ENCODE measurements at regions not wholly inside any gene's neighbourhood (a gene's known extent, or its start where the extent isn't known, plus 50 kb on each side); places are given as distances from the start of the nearest gene placed in this dataset.
"Not testable (repeated sequence)": the region's sequence is repeated elsewhere in the genome, so short reads cannot be mapped to it uniquely, and the experiment has no call there.

- Mint-ChIP-seq H3K27ac (no peak overlapping the region), H3K4me1 (no peaks in the 10 kb centered on the region), H3K36me3 (peaks cover 13 to 17% (median 16%) of the 10 kb centered on the region in 3 donors), H3K9me3 (peaks cover 12 to 31% (median 21%) of the 10 kb centered on the region in 6 donors), H3K4me3 (no peak overlapping the region), H3K27me3 (ENCODE audit: low read depth in 3 of 3) (peaks cover 0 to 4% (median 3%) of the 10 kb centered on the region in 3 donors)
- DNase-seq = no peak
Observed at GRCh38 chr1:173257805-173258204, 50.7 kb upstream of the TNFSF4 start.

DNA sequence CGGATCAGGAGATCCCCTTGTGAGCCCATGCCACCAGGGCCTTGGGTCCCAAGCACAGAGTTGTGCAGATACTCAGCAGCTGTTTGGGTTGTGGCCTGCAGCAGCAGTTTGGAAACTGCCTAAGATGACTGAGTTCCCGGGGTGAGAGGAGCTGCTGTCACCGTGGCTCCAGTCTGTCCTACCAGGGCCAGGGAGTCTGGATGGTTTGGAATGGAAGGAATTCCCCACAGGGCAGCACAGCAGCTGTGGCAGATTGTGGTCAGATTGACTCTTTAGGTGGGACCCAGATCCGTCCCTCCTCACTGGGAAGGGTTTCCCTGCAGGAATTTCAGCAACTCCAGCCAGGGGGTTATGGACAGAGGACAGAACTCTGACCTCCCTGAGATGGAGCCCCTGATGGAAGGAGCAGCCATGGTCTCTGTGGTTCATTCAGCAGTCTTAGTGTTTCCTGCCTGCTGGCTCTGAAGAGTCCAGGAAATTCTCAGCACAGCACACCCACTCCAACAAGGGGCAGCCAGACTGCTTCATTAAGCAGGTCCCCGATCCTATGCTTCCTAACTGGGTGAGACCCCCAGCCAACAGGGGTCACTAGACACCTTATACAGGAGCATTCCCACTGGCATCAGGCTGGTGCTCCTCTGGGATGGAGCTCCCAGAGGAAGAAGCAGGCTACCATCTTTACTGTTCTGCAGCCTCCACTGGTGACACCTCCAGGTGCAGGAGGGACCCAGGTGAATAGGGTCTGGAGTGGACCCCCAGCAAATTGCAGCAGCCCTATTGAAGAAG, 51.5 kb upstream of the TNFSF4 start:
- Mint-ChIP-seq H3K27me3 (ENCODE audit: low read depth in 3 of 3) (peaks cover 0 to 4% (median 3%) of the 10 kb centered on the region in 3 donors), H3K4me3 (no peak overlapping the region), H3K27ac (no peak overlapping the region), H3K36me3 (peaks cover 13 to 17% (median 16%) of the 10 kb centered on the region in 3 donors), H3K4me1 (no peaks in the 10 kb centered on the region), H3K9me3 (peaks cover 12 to 31% (median 22%) of the 10 kb centered on the region in 6 donors)
- DNase-seq = no peak

GRCh38 chr1:173260329-173260728, 53.2 kb upstream of the TNFSF4 start:
- not testable (repeated sequence) for H3K27ac Mint-ChIP-seq; DNase-seq; H3K4me3 Mint-ChIP-seq; H3K27me3 Mint-ChIP-seq (ENCODE audit: low read depth in 3 of 3); H3K4me1 Mint-ChIP-seq
- Mint-ChIP-seq H3K9me3 (peaks cover 12 to 31% (median 22%) of the 10 kb centered on the region in 6 donors), H3K36me3 (peaks cover 13 to 17% (median 16%) of the 10 kb centered on the region in 3 donors)

DNA sequence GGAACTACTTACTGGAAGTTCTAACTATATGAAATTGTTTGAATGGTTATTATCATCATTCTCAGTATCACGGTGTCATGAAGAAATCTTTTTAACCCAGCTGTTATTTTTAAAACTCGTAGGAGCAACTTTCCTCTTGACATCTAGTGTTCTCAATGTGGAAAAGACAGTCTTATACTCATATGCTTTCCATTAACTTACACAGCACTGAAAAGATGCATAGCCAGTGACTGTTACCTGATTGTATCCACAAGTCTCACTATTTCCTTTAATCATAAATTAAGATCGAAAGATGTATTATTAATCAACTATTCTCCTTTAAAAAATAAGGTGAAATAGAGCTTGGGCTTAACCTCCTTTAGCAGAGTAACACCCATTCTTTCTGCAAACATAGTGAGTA, 59.7 kb upstream of the TNFSF4 start:
- peaks cover 0 to 5% (median 1%) of the 10 kb centered on the region in 3 donors for H3K36me3 Mint-ChIP-seq
- peaks cover 0 to 3% (median 2%) of the 10 kb centered on the region in 3 donors for H3K27me3 Mint-ChIP-seq (ENCODE audit: low read depth in 3 of 3)
- no peak for DNase-seq
- H3K9me3 Mint-ChIP-seq = peaks cover 0 to 7% (median 2%) of the 10 kb centered on the region in 6 donors
- no peak overlapping the region for H3K4me3 Mint-ChIP-seq
- H3K4me1 Mint-ChIP-seq = no peaks in the 10 kb centered on the region
- H3K27ac Mint-ChIP-seq = no peak overlapping the region

GRCh38 chr1:173267453-173267945, 60.4 kb upstream of the TNFSF4 start:
- Mint-ChIP-seq H3K4me1 (no peaks in the 10 kb centered on the region), H3K27ac (no peak overlapping the region), H3K36me3 (peaks cover 0 to 5% (median 0%) of the 10 kb centered on the region in 3 donors), H3K4me3 (no peak overlapping the region), H3K9me3 (peaks cover 0 to 7% (median 1%) of the 10 kb centered on the region in 6 donors), H3K27me3 (ENCODE audit: low read depth in 3 of 3) (peaks cover 0 to 3% (median 2%) of the 10 kb centered on the region in 3 donors)
- DNase-seq = no peak

DNA sequence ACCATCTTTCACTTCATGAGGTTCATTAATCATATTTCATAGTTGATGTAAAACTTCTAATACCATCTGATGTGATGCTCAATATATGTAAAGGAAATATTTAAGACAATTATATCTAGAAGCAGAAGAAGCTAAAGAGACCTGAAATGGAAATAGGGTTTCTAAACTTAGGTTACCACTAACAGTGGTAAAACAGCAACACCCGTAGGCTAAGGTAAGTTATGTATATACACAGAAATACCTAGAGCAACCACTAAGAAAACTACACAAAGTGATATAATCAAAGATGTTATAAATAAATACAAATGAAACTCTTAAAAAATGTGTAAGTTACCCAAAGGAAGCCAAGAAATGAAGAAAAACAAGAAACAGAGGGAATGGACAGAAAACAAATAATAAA, 61.1 kb upstream of the TNFSF4 start:
- DNase-seq = no peak
- peaks cover 0 to 3% (median 2%) of the 10 kb centered on the region in 3 donors for H3K27me3 Mint-ChIP-seq (ENCODE audit: low read depth in 3 of 3)
- H3K9me3 Mint-ChIP-seq = peaks cover 0 to 7% (median 0%) of the 10 kb centered on the region in 6 donors
- H3K36me3 Mint-ChIP-seq = peaks cover 0 to 5% (median 0%) of the 10 kb centered on the region in 3 donors
- H3K4me1 Mint-ChIP-seq = no peaks in the 10 kb centered on the region
- H3K27ac Mint-ChIP-seq = no peak overlapping the region
- no peak overlapping the region for H3K4me3 Mint-ChIP-seq

DNA sequence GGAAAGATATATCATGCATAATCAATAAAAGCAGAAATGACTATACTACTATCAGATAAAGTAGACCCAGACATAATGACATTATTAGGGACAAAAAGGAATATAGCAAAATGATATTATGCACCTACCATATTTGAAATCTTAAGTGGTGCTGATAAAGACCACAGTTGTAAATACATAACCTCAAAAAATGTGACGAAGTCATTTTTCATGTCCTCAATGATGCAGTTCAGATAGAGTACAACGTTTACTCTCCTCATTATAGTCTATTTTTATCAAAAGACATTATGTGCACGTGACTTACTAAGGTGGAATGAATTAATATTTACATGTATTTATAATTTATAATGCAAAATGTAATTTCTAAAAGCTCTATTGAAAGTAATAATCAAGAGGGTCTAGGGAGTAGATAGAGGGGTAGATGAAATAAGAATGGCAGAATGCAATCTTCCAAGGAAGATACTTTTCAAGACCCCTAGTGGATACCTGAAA, 61.7 kb upstream of the TNFSF4 start:
- peaks cover 0 to 3% (median 2%) of the 10 kb centered on the region in 3 donors for H3K27me3 Mint-ChIP-seq (ENCODE audit: low read depth in 3 of 3)
- H3K4me1 Mint-ChIP-seq = no peaks in the 10 kb centered on the region
- no peak for DNase-seq
- no peak overlapping the region for H3K27ac Mint-ChIP-seq
- H3K9me3 Mint-ChIP-seq = peaks cover 0 to 7% (median 0%) of the 10 kb centered on the region in 6 donors
- peaks cover 0 to 5% (median 0%) of the 10 kb centered on the region in 3 donors for H3K36me3 Mint-ChIP-seq
- no peak overlapping the region for H3K4me3 Mint-ChIP-seq

GRCh38 chr1:173269490-173270230, 62.5 kb upstream of the TNFSF4 start:
- H3K27me3 Mint-ChIP-seq (ENCODE audit: low read depth in 3 of 3) = peaks cover 0 to 3% (median 2%) of the 10 kb centered on the region in 3 donors
- peaks cover 0 to 7% (median 0%) of the 10 kb centered on the region in 6 donors for H3K9me3 Mint-ChIP-seq
- no peak overlapping the region for H3K4me3 Mint-ChIP-seq
- peaks cover 0 to 5% (median 0%) of the 10 kb centered on the region in 3 donors for H3K36me3 Mint-ChIP-seq
- H3K27ac Mint-ChIP-seq = no peak overlapping the region
- H3K4me1 Mint-ChIP-seq = no peaks in the 10 kb centered on the region
- DNase-seq = no peak

GRCh38 chr1:173270243-173270642, 63.1 kb upstream of the TNFSF4 start:
- Mint-ChIP-seq H3K4me1 (no peaks in the 10 kb centered on the region), H3K36me3 (peaks cover 0 to 5% (median 0%) of the 10 kb centered on the region in 3 donors), H3K27ac (no peak overlapping the region), H3K27me3 (ENCODE audit: low read depth in 3 of 3) (peaks cover 0 to 3% (median 2%) of the 10 kb centered on the region in 3 donors), H3K4me3 (no peak overlapping the region), H3K9me3 (peaks cover 0 to 7% (median 0%) of the 10 kb centered on the region in 6 donors)
- DNase-seq = no peak

GRCh38 chr1:173271021-173271420, 63.9 kb upstream of the TNFSF4 start:
- not testable (repeated sequence) for H3K27ac Mint-ChIP-seq; DNase-seq; H3K9me3 Mint-ChIP-seq; H3K4me3 Mint-ChIP-seq; H3K4me1 Mint-ChIP-seq; H3K27me3 Mint-ChIP-seq (ENCODE audit: low read depth in 3 of 3); H3K36me3 Mint-ChIP-seq

DNA sequence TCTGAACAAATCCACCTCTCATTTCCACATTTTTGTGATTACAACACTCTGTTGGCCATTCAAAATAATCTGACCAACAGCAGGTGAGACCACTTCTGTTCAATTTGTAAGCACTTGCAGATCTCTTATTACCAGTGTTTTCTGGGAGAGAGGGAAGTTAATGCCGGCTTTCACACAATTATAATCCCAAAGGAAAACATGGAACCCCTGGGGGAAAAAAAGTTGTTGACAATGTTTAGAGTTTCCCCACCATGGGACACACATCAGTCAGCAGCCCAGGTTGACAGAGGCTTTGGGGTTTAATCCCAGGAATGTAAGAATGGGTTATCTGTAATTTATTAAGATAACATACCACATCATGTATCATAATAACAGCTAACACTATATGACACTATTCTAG, 68.4 kb upstream of the TNFSF4 start:
- Mint-ChIP-seq H3K9me3 (peaks cover 0 to 6% (median 0%) of the 10 kb centered on the region in 6 donors), H3K27ac (no peak overlapping the region), H3K27me3 (ENCODE audit: low read depth in 3 of 3) (peaks cover 7 to 14% (median 8%) of the 10 kb centered on the region in 3 donors), H3K36me3 (peaks cover 3 to 13% (median 4%) of the 10 kb centered on the region in 3 donors), H3K4me1 (peaks cover 4% of the 10 kb centered on the region in 2 donors), H3K4me3 (no peak overlapping the region)
- DNase-seq = no peak

DNA sequence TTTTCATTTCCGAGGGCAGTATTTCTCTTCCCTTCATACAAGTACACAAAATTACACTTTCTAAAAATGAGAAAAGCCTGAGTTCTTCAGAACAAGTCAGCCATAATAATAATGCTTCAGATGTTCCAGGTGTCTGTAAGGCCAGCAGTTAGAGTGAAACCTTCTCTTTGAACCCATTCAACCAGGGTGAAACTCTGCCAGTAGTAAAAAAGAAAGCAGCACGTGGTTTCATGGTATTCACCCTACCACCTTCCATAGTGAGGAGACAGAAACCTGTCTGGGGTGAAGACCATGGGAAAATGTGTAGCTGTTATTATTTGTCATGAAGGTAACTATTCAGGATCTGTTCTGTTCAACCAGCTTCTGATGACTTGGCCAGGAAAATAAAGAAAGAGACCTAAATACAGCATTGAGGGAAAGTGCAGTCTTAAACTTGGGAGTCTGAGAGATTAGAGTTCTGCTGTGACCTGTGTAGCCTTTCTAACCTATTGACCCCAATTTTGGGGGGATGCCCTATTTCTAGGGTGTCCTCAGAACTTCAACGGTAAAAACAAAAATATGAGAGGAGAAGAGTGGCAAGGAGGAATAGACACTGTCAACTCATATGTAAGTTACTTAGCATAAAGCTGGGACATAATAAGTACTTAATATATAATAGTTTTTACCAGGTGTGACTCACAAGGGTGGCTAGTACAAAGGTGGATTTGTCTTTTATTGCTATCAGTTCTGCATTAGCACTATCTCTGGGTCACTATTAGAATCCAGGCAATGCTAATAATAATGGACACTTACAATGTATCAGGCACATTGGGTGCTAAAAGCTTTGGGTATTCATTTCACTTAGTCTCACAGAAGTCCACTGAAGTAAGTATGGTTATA, 70.0 kb upstream of the TNFSF4 start:
- Mint-ChIP-seq H3K4me1 (peaks cover 12 to 14% of the 10 kb centered on the region in 2 donors), H3K4me3 (no peak overlapping the region), H3K27me3 (ENCODE audit: low read depth in 3 of 3) (peaks cover 15 to 19% (median 16%) of the 10 kb centered on the region in 3 donors), H3K36me3 (peaks cover 3 to 13% (median 4%) of the 10 kb centered on the region in 3 donors), H3K9me3 (peaks cover 0 to 5% (median 0%) of the 10 kb centered on the region in 6 donors), H3K27ac (no peak overlapping the region)
- DNase-seq = no peak
